Activated T-helper 2 cell treated with anti-CD3 and anti-CD28 coated beads, Interferon-gamma antibody, Interleukin-2, Interleukin-4, amounts not matched to agents 10 μg/mL and 5 μg/mL and 100 μg/mL, durations not matched to agents 14 hours and 24 hours and 36 hours (primary cell): ENCODE measurements at regions not wholly inside any gene's neighbourhood (a gene's known extent, or its start where the extent isn't known, plus 50 kb on each side); places are given as distances from the start of the nearest gene placed in this dataset.

Experiments
- DNase-seq: peaks from one replicate; pipeline ENCODE4 v3.0.0; 2021; ENCODE audit warnings: low spot score
- H3K27ac Mint-ChIP-seq: one replicate; pipeline ENCODE4 v1.8.0; 2021; ENCODE audit warnings: mixed read lengths
- H3K27me3 Mint-ChIP-seq: one replicate; pipeline ENCODE4 v1.8.0; 2021; ENCODE audit warnings: low read depth, mixed read lengths
- H3K36me3 Mint-ChIP-seq: one replicate; pipeline ENCODE4 v1.8.0; 2021; ENCODE audit warnings: low read depth, mixed read lengths
- H3K4me1 Mint-ChIP-seq: one replicate; pipeline ENCODE4 v1.8.0; 2021; ENCODE audit warnings: low read depth, mixed read lengths
- H3K4me3 Mint-ChIP-seq: one replicate; pipeline ENCODE4 v1.8.0; 2021; ENCODE audit warnings: low read depth, mild to moderate bottlenecking, moderate library complexity, mixed read lengths
- H3K9me3 Mint-ChIP-seq: one replicate; pipeline ENCODE4 v1.8.0; 2021; ENCODE audit warnings: mixed read lengths
- intact Hi-C: fragments of 100-400 bp; cut with micrococcal nuclease; formaldehyde crosslinking; loops from one replicate; pipeline ENCODE4 v1.15.1; 2023

GRCh38 chr5:1698589-1699316 lies 100.9 kb downstream of the MRPL36 start:
- Mint-ChIP-seq H3K36me3 (no peaks in the 10 kb centered on the region), H3K27me3 (peaks cover 4% of the 10 kb centered on the region), H3K27ac (no peak overlapping the region), H3K4me1 (no peaks in the 10 kb centered on the region), H3K9me3 (no peaks in the 10 kb centered on the region), H3K4me3 (no peak overlapping the region)
- intact Hi-C loops: no loop called here
- no peak for DNase-seq

GRCh38 chr5:1692381-1692780 lies 107.3 kb downstream of the MRPL36 start:
- no peaks in the 10 kb centered on the region for H3K4me1 Mint-ChIP-seq
- no peaks in the 10 kb centered on the region for H3K36me3 Mint-ChIP-seq
- no peaks in the 10 kb centered on the region for H3K9me3 Mint-ChIP-seq
- H3K27ac Mint-ChIP-seq: no peak overlapping the region
- DNase-seq: no peak
- H3K27me3 Mint-ChIP-seq: no peaks in the 10 kb centered on the region
- no peak overlapping the region for H3K4me3 Mint-ChIP-seq
- intact Hi-C loops: no loop called here

- H3K27ac Mint-ChIP-seq: no peak overlapping the region
- no peaks in the 10 kb centered on the region for H3K36me3 Mint-ChIP-seq
- no peaks in the 10 kb centered on the region for H3K4me1 Mint-ChIP-seq
Observed at GRCh38 chr5:1687301-1687970, 112.2 kb downstream of the MRPL36 start.

GRCh38 chr5:1686016-1686802 lies 113.4 kb downstream of the MRPL36 start:
- no peak overlapping the region for H3K4me3 Mint-ChIP-seq
- H3K4me1 Mint-ChIP-seq: no peaks in the 10 kb centered on the region
- no peak overlapping the region for H3K27ac Mint-ChIP-seq
- no peaks in the 10 kb centered on the region for H3K36me3 Mint-ChIP-seq
- intact Hi-C loops: no loop called here
- DNase-seq: no peak
- peaks cover 3% of the 10 kb centered on the region for H3K27me3 Mint-ChIP-seq
- H3K9me3 Mint-ChIP-seq: no peaks in the 10 kb centered on the region

More at GRCh38 chr5:1687301-1687970, 112.2 kb downstream of the MRPL36 start:
- Mint-ChIP-seq H3K27me3 (peaks cover 3% of the 10 kb centered on the region), H3K4me3 (no peak overlapping the region), H3K9me3 (no peaks in the 10 kb centered on the region)
- DNase-seq: no peak
- intact Hi-C loops: no loop called here

- intact Hi-C loops: no loop called here
- no peaks in the 10 kb centered on the region for H3K36me3 Mint-ChIP-seq
Observed at GRCh38 chr5:1685066-1685465, 114.6 kb downstream of the MRPL36 start.

GRCh38 chr5:1681955-1682354 lies 117.7 kb downstream of the MRPL36 start:
- H3K4me1 Mint-ChIP-seq: no peaks in the 10 kb centered on the region
- no peak overlapping the region for H3K4me3 Mint-ChIP-seq
- no peak overlapping the region for H3K27ac Mint-ChIP-seq
- H3K27me3 Mint-ChIP-seq: peaks cover 27% of the 10 kb centered on the region
- H3K36me3 Mint-ChIP-seq: no peaks in the 10 kb centered on the region
- no peak for DNase-seq
- peaks cover 7% of the 10 kb centered on the region for H3K9me3 Mint-ChIP-seq
- intact Hi-C loops: no loop called here

More at GRCh38 chr5:1685066-1685465, 114.6 kb downstream of the MRPL36 start:
- H3K9me3 Mint-ChIP-seq: no peaks in the 10 kb centered on the region
- no peaks in the 10 kb centered on the region for H3K4me1 Mint-ChIP-seq
- DNase-seq: no peak
- H3K4me3 Mint-ChIP-seq: no peak overlapping the region
- H3K27me3 Mint-ChIP-seq: peaks cover 11% of the 10 kb centered on the region
- H3K27ac Mint-ChIP-seq: no peak overlapping the region

- no peak for DNase-seq
- H3K27me3 Mint-ChIP-seq: peaks cover 53% of the 10 kb centered on the region
- intact Hi-C loops: no loop called here
Observed at GRCh38 chr5:1673042-1673677, 126.5 kb downstream of the MRPL36 start.

GRCh38 chr5:1672396-1672795 lies 127.2 kb downstream of the MRPL36 start:
- Mint-ChIP-seq H3K4me1 (peaks cover 2% of the 10 kb centered on the region), H3K27me3 (peaks cover 54% of the 10 kb centered on the region), H3K9me3 (no peaks in the 10 kb centered on the region), H3K27ac (no peak overlapping the region), H3K4me3 (no peak overlapping the region), H3K36me3 (no peaks in the 10 kb centered on the region)
- DNase-seq: no peak
- intact Hi-C loops: no loop called here

More at GRCh38 chr5:1673042-1673677, 126.5 kb downstream of the MRPL36 start:
- no peak overlapping the region for H3K4me3 Mint-ChIP-seq
- H3K9me3 Mint-ChIP-seq: no peaks in the 10 kb centered on the region
- peaks cover under 1% of the 10 kb centered on the region for H3K4me1 Mint-ChIP-seq
- no peak overlapping the region for H3K27ac Mint-ChIP-seq
- H3K36me3 Mint-ChIP-seq: no peaks in the 10 kb centered on the region

GRCh38 chr5:1671351-1671750 lies 128.3 kb downstream of the MRPL36 start:
- H3K9me3 Mint-ChIP-seq: no peaks in the 10 kb centered on the region
- no peak for DNase-seq
- peaks cover 4% of the 10 kb centered on the region for H3K4me1 Mint-ChIP-seq
- no peak overlapping the region for H3K4me3 Mint-ChIP-seq
- peaks cover 59% of the 10 kb centered on the region for H3K27me3 Mint-ChIP-seq
- no peaks in the 10 kb centered on the region for H3K36me3 Mint-ChIP-seq
- intact Hi-C loops: no loop called here
- no peak overlapping the region for H3K27ac Mint-ChIP-seq

GRCh38 chr5:1670351-1670750 lies 129.3 kb downstream of the MRPL36 start:
- H3K27me3 Mint-ChIP-seq: peaks cover 67% of the 10 kb centered on the region
- H3K4me3 Mint-ChIP-seq: no peak overlapping the region
- H3K27ac Mint-ChIP-seq: no peak overlapping the region
- H3K4me1 Mint-ChIP-seq: peaks cover 7% of the 10 kb centered on the region
- intact Hi-C loops: no loop called here
- no peak for DNase-seq
- H3K36me3 Mint-ChIP-seq: no peaks in the 10 kb centered on the region
- H3K9me3 Mint-ChIP-seq: no peaks in the 10 kb centered on the region

GRCh38 chr5:1669276-1670155 lies 130.1 kb downstream of the MRPL36 start:
- Mint-ChIP-seq H3K27ac (no peak overlapping the region), H3K4me1 (peaks cover 7% of the 10 kb centered on the region), H3K4me3 (no peak overlapping the region), H3K36me3 (no peaks in the 10 kb centered on the region), H3K27me3 (peaks cover 66% of the 10 kb centered on the region), H3K9me3 (no peaks in the 10 kb centered on the region)
- intact Hi-C loops: no loop called here
- no peak for DNase-seq
